H1 (cell line): ENCODE measurements at regions not wholly inside any gene's neighbourhood (a gene's known extent, or its start where the extent isn't known, plus 50 kb on each side); places are given as distances from the start of the nearest gene placed in this dataset.

Experiments used
- CTCF ChIA-PET: fragments of 300-600 bp; sonication (Branson Sonifier 250); formaldehyde crosslinking; loops from one replicate; lab custom pipeline; 2021; ENCODE audit not compliant: partially characterized antibody; lab: Charles Lee
- POLR2A ChIA-PET: fragments of 300-600 bp; sonication (Branson Sonifier 250); formaldehyde crosslinking; loops from one replicate; lab custom pipeline; 2021; ENCODE audit warnings: inconsistent platforms; ENCODE audit not compliant: partially characterized antibody; lab: Charles Lee
- DNase-seq, 2 experiments: peaks; one replicate each; pipeline versions ENCODE4 v3.0.0 to v3.0.0-alpha.2; 2010 to 2022; ENCODE audit warnings: low spot score in 2 of 2, low read depth in 1 of 2, mixed read lengths in 1 of 2
- FAIRE-seq: peaks from 2 replicates; lab custom pipeline; 2011; peaks lifted over from hg19 to GRCh38; lab: Jason Lieb, UNC
- H2AFZ ChIP-seq: 2 replicates; pipeline ENCODE4 v1.8.1; 2012; ENCODE audit warnings: low read length, inconsistent platforms
- H2AK5ac ChIP-seq: 2 replicates; pipeline ENCODE4 v1.6.1; 2013; ENCODE audit warnings: low read depth, low read length
- H2BK120ac ChIP-seq: replicated peaks from 2 replicates; pipeline ENCODE3; 2013; ENCODE audit warnings: low read depth, low read length, inconsistent platforms
- H2BK12ac ChIP-seq: 2 replicates; pipeline ENCODE4 v1.6.1; 2013; ENCODE audit warnings: low read depth, low read length
- H2BK15ac ChIP-seq: 2 replicates; pipeline ENCODE4 v1.6.1; 2013; ENCODE audit warnings: low read length
- H2BK20ac ChIP-seq: 2 replicates; pipeline ENCODE4 v1.6.1; 2013; ENCODE audit warnings: low read length
- H2BK5ac ChIP-seq: 2 replicates; pipeline ENCODE4 v1.6.1; 2013; ENCODE audit warnings: low read depth, low read length
- H3K14ac ChIP-seq: 2 replicates; pipeline ENCODE4 v1.6.1; 2013; ENCODE audit warnings: inconsistent platforms; ENCODE audit not compliant: insufficient read length
- H3K18ac ChIP-seq: 2 replicates; pipeline ENCODE4 v1.6.1; 2013; ENCODE audit warnings: low read length; ENCODE audit errors: extremely low read depth
- H3K23ac ChIP-seq: 2 replicates; pipeline ENCODE4 v1.6.1; 2013; ENCODE audit warnings: inconsistent platforms; ENCODE audit not compliant: insufficient read length
- H3K23me2 ChIP-seq: 2 replicates; pipeline ENCODE4 v1.6.1; 2013; ENCODE audit warnings: low read depth, low read length
- H3K27ac ChIP-seq: 2 replicates; pipeline ENCODE4 v1.6.1; 2011; ENCODE audit warnings: low read depth, low read length, inconsistent platforms
- H3K27me3 ChIP-seq, 4 experiments: replicated peaks in 1 of 4; 1 replicate in 1 of 4; 2 replicates in 3 of 4; pipeline versions ENCODE4 v1.6.1 to v1.8.1; 2011 to 2013; ENCODE audit warnings: low read length in 3 of 4, mild to moderate bottlenecking in 3 of 4, inconsistent platforms in 2 of 4, mixed read lengths in 2 of 4, moderate library complexity in 1 of 4; ENCODE audit not compliant: control insufficient read depth in 3 of 4, insufficient read depth in 3 of 4; ENCODE audit errors: extremely low read depth in 1 of 4
- H3K36me3 ChIP-seq, 4 experiments: 2 replicates each; pipeline versions ENCODE4 v1.6.1 to v1.8.1; 2011 to 2013; ENCODE audit warnings: mild to moderate bottlenecking in 4 of 4, low read length in 3 of 4, moderate library complexity in 2 of 4, control low read depth in 1 of 4, inconsistent platforms in 1 of 4; ENCODE audit not compliant: insufficient read depth in 4 of 4, control insufficient read depth in 2 of 4
- H3K4ac ChIP-seq: replicated peaks from 2 replicates; pipeline ENCODE3; 2013; ENCODE audit warnings: low read length, low read depth, mixed read lengths, inconsistent platforms; ENCODE audit not compliant: insufficient read length
- H3K4me1 ChIP-seq, 4 experiments: replicated peaks in 1 of 4; 1 replicate in 1 of 4; 2 replicates in 3 of 4; pipeline versions ENCODE4 v1.6.1 to v1.8.1; 2011 to 2013; ENCODE audit warnings: low read length in 3 of 4, inconsistent platforms in 2 of 4, mixed read lengths in 1 of 4; ENCODE audit not compliant: insufficient read depth in 4 of 4, control insufficient read depth in 3 of 4
- H3K4me2 ChIP-seq, 2 experiments: 2 replicates each; pipeline versions ENCODE4 v1.6.1 to v1.8.1; 2011 to 2013; ENCODE audit warnings: low read depth in 2 of 2, low read length in 2 of 2, control low read depth in 1 of 2, inconsistent platforms in 1 of 2, mild to moderate bottlenecking in 1 of 2; ENCODE audit not compliant: insufficient read depth in 1 of 2
- H3K4me3 ChIP-seq, 4 experiments: fragments of 200-600, 300-600 bp in 1 of 4; sonication (generic), shearing (Covaris generic), sonication (Bioruptor Twin) in 1 of 4; 2 replicates each; pipeline versions ENCODE4 v1.5.1 to v1.8.1; 2011 to 2016; ENCODE audit warnings: low read length in 4 of 4, low read depth in 3 of 4, control low read depth in 2 of 4, inconsistent platforms in 2 of 4, mild to moderate bottlenecking in 2 of 4, mixed read lengths in 1 of 4, moderate library complexity in 1 of 4; ENCODE audit not compliant: insufficient read depth in 2 of 4; ENCODE audit errors: extremely low read depth in 1 of 4
- H3K56ac ChIP-seq: replicated peaks from 2 replicates; pipeline ENCODE3; 2013; ENCODE audit warnings: low read depth, mild to moderate bottlenecking, mixed read lengths, low read length, inconsistent platforms; ENCODE audit not compliant: insufficient read length
- H3K79me1 ChIP-seq: 2 replicates; pipeline ENCODE4 v1.6.1; 2013; ENCODE audit warnings: low read depth, low read length, control low read depth
- H3K79me2 ChIP-seq, 2 experiments: 2 replicates each; pipeline versions ENCODE4 v1.6.1 to v1.8.1; 2012 to 2013; ENCODE audit warnings: low read length in 2 of 2, mild to moderate bottlenecking in 2 of 2, inconsistent platforms in 1 of 2; ENCODE audit not compliant: insufficient read depth in 2 of 2, control insufficient read depth in 1 of 2
- H3K9ac ChIP-seq, 4 experiments: replicated peaks in 1 of 4; 1 replicate in 1 of 4; 2 replicates in 3 of 4; pipeline versions ENCODE4 v1.6.1 to v1.8.1; 2011 to 2013; ENCODE audit warnings: low read depth in 3 of 4, low read length in 3 of 4, control low read depth in 2 of 4, mild to moderate bottlenecking in 2 of 4, moderate library complexity in 2 of 4, inconsistent platforms in 1 of 4; ENCODE audit errors: extremely low read depth in 1 of 4
- H3K9me3 ChIP-seq, 2 experiments: 2 replicates each; pipeline versions ENCODE4 v1.6.1 to v1.8.1; 2012 to 2013; ENCODE audit warnings: mild to moderate bottlenecking in 2 of 2, moderate library complexity in 2 of 2, control low read depth in 1 of 2, inconsistent platforms in 1 of 2, low read depth in 1 of 2, low read length in 1 of 2, mixed read lengths in 1 of 2; ENCODE audit not compliant: insufficient read depth in 2 of 2
- H4K20me1 ChIP-seq, 2 experiments: replicated peaks in 1 of 2; 2 replicates each; pipeline versions ENCODE3 to v1.8.1; 2011 to 2013; ENCODE audit warnings: inconsistent platforms in 2 of 2, low read length in 2 of 2, mild to moderate bottlenecking in 1 of 2; ENCODE audit not compliant: insufficient read depth in 2 of 2, control insufficient read depth in 1 of 2
- H4K5ac ChIP-seq: 2 replicates; pipeline ENCODE4 v1.6.1; 2013; ENCODE audit warnings: low read length, low read depth, mixed read lengths, inconsistent platforms; ENCODE audit not compliant: insufficient read length
- H4K8ac ChIP-seq: 2 replicates; pipeline ENCODE4 v1.8.0; 2013; ENCODE audit warnings: mild to moderate bottlenecking, moderate library complexity, low read length, inconsistent platforms; ENCODE audit not compliant: insufficient read depth; ENCODE audit errors: extremely low read depth
- H4K91ac ChIP-seq: replicated peaks from 2 replicates; pipeline ENCODE3; 2013; ENCODE audit warnings: low read length, mixed read lengths, inconsistent platforms; ENCODE audit not compliant: insufficient read length
- KDM5A ChIP-seq: fragments of 200-600 bp; IDR thresholded peaks from 2 replicates; pipeline ENCODE4 v1.7.1; 2012; ENCODE audit warnings: mild to moderate bottlenecking, low read length, inconsistent platforms, mixed read lengths
- POU5F1 ChIP-seq: IDR thresholded peaks from 2 replicates; pipeline ENCODE4 v1.6.1; 2011; ENCODE audit warnings: low read depth, mild to moderate bottlenecking, low read length, moderate library complexity
- SP4 ChIP-seq: IDR thresholded peaks from 2 replicates; pipeline ENCODE4 v1.6.1; 2012; ENCODE audit warnings: low read length, inconsistent platforms
- TEAD4 ChIP-seq: IDR thresholded peaks from 2 replicates; pipeline ENCODE4 v1.6.1; 2012; ENCODE audit warnings: low read depth, low read length, inconsistent platforms, mixed read lengths
- WGBS, 2 experiments: shearing (Covaris generic) in 1 of 2; methylation state at CpG; one replicate each; pipeline versions ENCODE4 v1.1.6 to v1.1.7; 2013 to 2015; ENCODE audit warnings: low lambda C conversion rate in 2 of 2, mixed read lengths in 2 of 2, inconsistent platforms in 1 of 2, low coverage in 1 of 2, missing lambda C conversion rate in 1 of 2; ENCODE audit not compliant: insufficient replicate concordance in 2 of 2, insufficient coverage in 1 of 2, insufficient read length in 1 of 2; ENCODE audit errors: extremely low coverage in 1 of 2, missing lambda C conversion rate in 1 of 2; 5-methylcytosine and 5-hydroxymethylcytosine counted together

DNA sequence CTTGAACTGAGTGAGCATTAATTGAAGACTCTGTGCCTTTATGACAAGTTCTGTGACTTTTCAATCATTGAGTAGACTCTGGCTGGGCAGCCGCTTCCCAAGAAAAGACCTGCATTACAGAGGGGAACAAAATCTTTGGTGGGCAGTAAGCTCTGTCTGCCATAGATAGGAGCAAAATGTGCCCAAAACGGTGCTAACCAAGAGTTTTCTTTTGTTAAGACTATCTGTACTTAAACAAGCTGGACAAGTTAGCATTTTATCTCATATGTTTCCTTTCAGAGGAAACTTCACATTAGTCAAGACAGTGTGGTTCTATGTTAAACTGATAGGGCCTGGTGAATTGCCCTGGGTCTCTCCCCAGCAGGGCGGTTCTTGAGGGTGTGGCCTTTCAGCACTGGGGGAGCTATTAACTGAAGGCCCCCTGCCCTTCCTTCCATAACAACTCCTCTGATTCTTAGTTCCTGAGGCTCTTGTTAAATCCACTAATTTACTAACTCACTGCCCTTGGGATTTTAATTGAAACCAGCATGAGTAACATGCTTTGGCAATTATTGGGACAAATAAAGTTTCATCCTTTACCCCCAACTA is 219.6 kb downstream of the KTN1 start:
- TF ChIP-seq SP4: no peak
- TF ChIP-seq TEAD4: no peak
- TF ChIP-seq POU5F1: no peak
- TF ChIP-seq KDM5A: no peak
- no peak overlapping the region for H3K14ac ChIP-seq
- H3K56ac ChIP-seq: no peak overlapping the region
- H2AFZ ChIP-seq: no peak overlapping the region
- H2BK5ac ChIP-seq: peak overlapping the region; percentile 82; the same call in 1 of the 2 replicates
- H3K27ac ChIP-seq: no peak overlapping the region
- H3K9me3 ChIP-seq: peaks cover 0 to 7% of the 10 kb centered on the region in 2 experiments; a peak in 2 of 4 replicates
- no peaks in the 10 kb centered on the region for H3K79me1 ChIP-seq
- no peaks in the 10 kb centered on the region for H4K20me1 ChIP-seq
- H3K4ac ChIP-seq: no peak overlapping the region
- ChIA-PET POLR2A (interaction anchor here (1.5 kb wide), 1 partner anchor 9 kb away, joined by 3 read pairs; no protein-coding TSS in a partner anchor), CTCF (interaction anchor here (1.1 to 1.7 kb wide), 2 partner anchors 23 to 591 kb away, joined by 3 to 5 read pairs; no protein-coding TSS in a partner anchor)
- no peak overlapping the region for H4K91ac ChIP-seq
- no peaks in the 10 kb centered on the region for H3K27me3 ChIP-seq
- no peak overlapping the region for H2BK12ac ChIP-seq
- no peak overlapping the region for H2BK15ac ChIP-seq
- no peaks in the 10 kb centered on the region; a peak in 1 of 8 replicates for H3K36me3 ChIP-seq
- no peak overlapping the region for H3K4me3 ChIP-seq
- peak overlapping the region in 1 of 2 experiments; percentile 7; a peak in 1 of 4 replicates for H3K4me2 ChIP-seq
- no peak overlapping the region for H2BK120ac ChIP-seq
- 66% methylated on average over 3 of the region's 3 CpGs; no CpG with 5 or more reads in 1 of the 2 experiments for WGBS, 2 experiments
- DNase-seq (no peak), FAIRE-seq (no peak)
- no peak overlapping the region for H4K5ac ChIP-seq
- H3K18ac ChIP-seq: no peak overlapping the region
- no peak overlapping the region for H3K9ac ChIP-seq
- no peak overlapping the region for H4K8ac ChIP-seq
- H3K4me1 ChIP-seq: peaks cover 0 to 27% (median 18%) of the 10 kb centered on the region in 4 experiments
- no peaks in the 10 kb centered on the region for H3K79me2 ChIP-seq
- no peak overlapping the region for H2AK5ac ChIP-seq
- no peak overlapping the region for H3K23ac ChIP-seq
- H2BK20ac ChIP-seq: peak overlapping the region; percentile 88; the same call in 1 of the 2 replicates
- no peaks in the 10 kb centered on the region for H3K23me2 ChIP-seq
